GM12892 (cell line): ENCODE measurements at regions not wholly inside any gene's neighbourhood (a gene's known extent, or its start where the extent isn't known, plus 50 kb on each side); places are given as distances from the start of the nearest gene placed in this dataset.

ENCODE experiments used
- POLR2A ChIP-seq: IDR thresholded peaks from 2 replicates; pipeline ENCODE4 v1.6.1; 2011; ENCODE audit warnings: low read depth, low read length, control low read depth
- POLR2AphosphoS5 ChIP-seq: IDR thresholded peaks from 2 replicates; pipeline ENCODE4 v1.6.1; 2011; ENCODE audit warnings: low read depth, low read length, control low read depth
- TAF1 ChIP-seq: IDR thresholded peaks from 2 replicates; pipeline ENCODE4 v1.6.1; 2011; ENCODE audit warnings: low read depth, mild to moderate bottlenecking, control low read depth, low read length, borderline replicate concordance

GRCh38 chr3:43185983-43186314 is 80.1 kb upstream of the POMGNT2 start:
- TF ChIP-seq TAF1 (no peak), POLR2AphosphoS5 (no peak), POLR2A (no peak)
